Naive thymus-derived CD8-positive, alpha-beta T cell (primary cell): ENCODE measurements at regions not wholly inside any gene's neighbourhood (a gene's known extent, or its start where the extent isn't known, plus 50 kb on each side); places are given as distances from the start of the nearest gene placed in this dataset.
"Not testable (repeated sequence)": the region's sequence is repeated elsewhere in the genome, so short reads cannot be mapped to it uniquely, and the experiment has no call there.

Experiments used
- ATAC-seq, 2 donors: fragments of 150-1000 bp; cut with Tn5 transposase in 1 of 2; sonication (Bioruptor Pico), chemical (Tn5 transposase) in 1 of 2; 1 replicate in 1 of 2; 2 replicates in 1 of 2; pipeline ENCODE4 v1.10.0; 2021; ENCODE audit warnings: mild to moderate bottlenecking in 2 of 2, moderate library complexity in 2 of 2
- POLR2A ChIA-PET: fragments of 350-600 bp; sonication (Branson Sonifier 250); formaldehyde crosslinking; loops from one replicate; lab custom pipeline; 2021; ENCODE audit warnings: antibody characterized with exemption; lab: Charles Lee
- DNase-seq, 10 donors: peaks; one replicate each; pipeline versions ENCODE4 v3.0.0 to v3.0.0-alpha.2; 2020 to 2022
- H3K27ac Mint-ChIP-seq, 10 donors: one replicate each; pipeline ENCODE4 v1.8.0; 2020 to 2022; ENCODE audit warnings: mild to moderate bottlenecking in 10 of 10, mixed read lengths in 10 of 10, moderate library complexity in 4 of 10, inconsistent platforms in 1 of 10
- H3K27me3 Mint-ChIP-seq, 5 donors: one replicate each; pipeline ENCODE4 v1.8.0; 2021 to 2022; ENCODE audit warnings: mixed read lengths in 5 of 5
- H3K36me3 Mint-ChIP-seq, 3 donors: one replicate each; pipeline ENCODE4 v1.8.0; 2020 to 2022; ENCODE audit warnings: mixed read lengths in 3 of 3, mild to moderate bottlenecking in 2 of 3, inconsistent platforms in 1 of 3
- H3K4me1 Mint-ChIP-seq, 4 donors: one replicate each; pipeline ENCODE4 v1.8.0; 2021 to 2022; ENCODE audit warnings: mixed read lengths in 4 of 4
- H3K4me3 Mint-ChIP-seq, 10 donors: one replicate each; pipeline ENCODE4 v1.8.0; 2020 to 2022; ENCODE audit warnings: mild to moderate bottlenecking in 10 of 10, mixed read lengths in 10 of 10, moderate library complexity in 6 of 10, inconsistent platforms in 1 of 10
- H3K9me3 Mint-ChIP-seq, 9 donors: one replicate each; pipeline ENCODE4 v1.8.0; 2020 to 2022; ENCODE audit warnings: mixed read lengths in 9 of 9, mild to moderate bottlenecking in 3 of 9, inconsistent platforms in 1 of 9, moderate library complexity in 1 of 9

- H3K27ac Mint-ChIP-seq, result no peak overlapping the region
- DNase-seq, result no peak
- ATAC-seq, result no peak
- H3K4me3 Mint-ChIP-seq, result no peak overlapping the region
- POLR2A ChIA-PET, result no interaction called here
- H3K9me3 Mint-ChIP-seq, result no peaks in the 10 kb centered on the region
- no peaks in the 10 kb centered on the region for H3K36me3 Mint-ChIP-seq
- no peaks in the 10 kb centered on the region for H3K4me1 Mint-ChIP-seq
- H3K27me3 Mint-ChIP-seq, result peaks cover 0 to 14% (median 11%) of the 10 kb centered on the region in 5 donors
Measured at GRCh38 chr4:55256787-55257186, 89.3 kb upstream of the SRD5A3 start.

DNA sequence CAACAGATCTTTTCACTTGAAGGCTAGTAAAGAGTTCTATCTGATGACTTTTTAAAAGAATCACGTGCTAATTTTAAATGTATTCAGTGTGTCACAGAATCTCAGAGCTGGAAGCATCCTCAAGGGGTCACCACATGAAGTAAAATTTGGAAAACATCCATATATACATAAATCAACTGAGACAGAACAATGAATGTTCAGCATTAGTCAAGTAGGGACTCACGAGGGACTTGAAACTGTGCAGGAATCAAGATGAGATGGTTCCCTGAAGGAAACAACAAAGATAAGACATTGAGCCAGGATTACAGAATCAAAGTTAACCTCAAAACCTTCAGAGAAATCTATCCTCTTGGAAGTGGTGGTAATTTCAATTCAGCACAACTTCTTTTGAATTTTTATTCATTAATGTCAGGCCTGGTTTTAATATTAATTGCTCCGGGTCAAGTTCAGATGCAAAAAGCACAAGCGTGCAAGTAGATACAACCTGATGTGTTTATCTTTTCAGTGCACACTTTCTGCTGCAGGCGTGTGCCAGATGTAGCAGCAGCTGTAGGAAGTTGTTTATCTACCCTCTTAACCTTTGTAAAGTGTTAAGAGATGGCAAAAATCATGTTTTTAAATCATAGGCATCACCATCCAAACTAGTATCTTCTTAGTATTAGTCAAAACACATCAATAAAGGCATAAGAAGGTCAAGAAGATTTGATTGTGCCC is 87.7 kb upstream of the SRD5A3 start:
- DNase-seq (no peak), ATAC-seq (no peak)
- Mint-ChIP-seq H3K36me3 (no peaks in the 10 kb centered on the region), H3K4me3 (no peak overlapping the region), H3K9me3 (peaks cover 0 to 2% (median 0%) of the 10 kb centered on the region in 9 donors), H3K27ac (no peak overlapping the region), H3K27me3 (peaks cover 3 to 18% (median 13%) of the 10 kb centered on the region in 5 donors), H3K4me1 (no peaks in the 10 kb centered on the region)
- POLR2A ChIA-PET, result interaction anchor here (0.7 kb wide), 1 partner anchor 739 kb away, joined by 5 read pairs; no protein-coding TSS in a partner anchor

DNA sequence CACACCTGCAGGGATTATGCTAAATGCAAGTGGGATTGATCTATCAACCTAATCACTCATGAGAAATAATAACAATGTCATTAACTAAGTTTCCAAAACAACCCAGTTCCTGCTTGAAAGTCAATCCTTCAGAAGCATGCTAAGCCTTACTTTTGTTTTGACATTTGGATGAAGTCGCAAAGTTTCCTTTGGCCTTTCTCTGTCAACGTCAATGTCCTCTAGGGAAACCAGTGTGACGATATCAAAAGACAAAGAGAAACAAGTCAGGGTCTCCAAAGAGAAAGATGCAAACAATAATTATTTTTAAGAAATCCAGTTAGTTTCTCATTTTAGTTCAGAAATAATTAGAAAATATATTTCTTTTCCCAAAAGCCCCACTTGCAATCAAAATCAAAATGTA is 86.7 kb upstream of the SRD5A3 start:
- no peaks in the 10 kb centered on the region for H3K4me1 Mint-ChIP-seq
- no peak overlapping the region for H3K27ac Mint-ChIP-seq
- no peaks in the 10 kb centered on the region for H3K36me3 Mint-ChIP-seq
- no peak overlapping the region for H3K4me3 Mint-ChIP-seq
- peaks cover 0 to 2% (median 0%) of the 10 kb centered on the region in 9 donors for H3K9me3 Mint-ChIP-seq
- no peak for ATAC-seq
- DNase-seq, result no peak
- POLR2A ChIA-PET, result interaction anchor here (0.7 kb wide), 1 partner anchor 740 kb away, joined by 5 read pairs; no protein-coding TSS in a partner anchor
- H3K27me3 Mint-ChIP-seq, result peaks cover 5 to 20% (median 12%) of the 10 kb centered on the region in 5 donors

DNA sequence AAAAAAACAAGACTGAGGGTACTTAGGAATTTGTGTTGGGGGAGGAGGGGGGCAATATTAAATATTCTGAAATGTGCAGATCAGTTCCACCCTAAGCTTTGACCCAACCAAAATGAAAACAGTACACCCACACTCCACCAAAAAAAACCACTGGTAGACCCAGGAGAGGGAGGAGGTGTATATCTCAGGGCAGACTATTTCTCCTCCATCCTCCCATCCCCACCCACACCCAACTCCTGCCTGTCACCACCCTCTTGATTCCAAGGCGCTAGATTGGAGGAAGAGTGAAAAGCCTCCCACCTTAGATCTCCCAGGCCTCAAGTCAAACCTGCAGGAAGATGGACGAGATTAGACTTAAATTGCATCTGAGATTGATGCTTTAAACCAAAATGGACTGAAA is 76.6 kb upstream of the SRD5A3 start:
- no peaks in the 10 kb centered on the region for H3K36me3 Mint-ChIP-seq
- no peaks in the 10 kb centered on the region for H3K9me3 Mint-ChIP-seq
- no peak overlapping the region for H3K27ac Mint-ChIP-seq
- no peaks in the 10 kb centered on the region for H3K4me1 Mint-ChIP-seq
- H3K4me3 Mint-ChIP-seq, result no peak overlapping the region
- no peak for DNase-seq
- POLR2A ChIA-PET, result no interaction called here
- H3K27me3 Mint-ChIP-seq, result peaks cover 8 to 29% (median 14%) of the 10 kb centered on the region in 5 donors
- no peak for ATAC-seq

DNA sequence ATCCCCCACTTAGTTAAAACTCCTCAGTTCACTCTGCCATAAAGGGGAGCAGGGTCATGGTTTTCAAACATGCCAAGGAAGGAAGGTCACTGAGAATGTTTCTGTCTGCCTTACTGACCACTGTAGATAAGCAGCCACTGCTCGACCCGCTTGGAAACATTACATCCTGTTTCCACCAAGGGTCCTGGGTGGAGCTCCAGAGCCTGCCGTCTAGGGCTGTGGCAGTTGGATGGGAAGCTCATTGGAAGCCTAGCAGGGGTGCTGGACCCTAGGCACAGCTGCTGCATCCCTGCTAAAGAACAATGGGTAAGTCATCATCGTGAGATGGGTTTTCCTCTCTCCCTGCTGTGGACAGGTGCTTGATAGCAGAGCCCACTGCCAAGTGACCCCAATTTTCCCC is 76.0 kb upstream of the SRD5A3 start:
- Mint-ChIP-seq H3K9me3 (no peaks in the 10 kb centered on the region), H3K4me1 (no peaks in the 10 kb centered on the region), H3K4me3 (no peak overlapping the region), H3K27ac (no peak overlapping the region), H3K27me3 (peaks cover 9 to 29% (median 15%) of the 10 kb centered on the region in 5 donors), H3K36me3 (no peaks in the 10 kb centered on the region)
- ATAC-seq (no peak), DNase-seq (no peak)
- POLR2A ChIA-PET, result no interaction called here

GRCh38 chr4:55270481-55270880 is 75.6 kb upstream of the SRD5A3 start:
- H3K9me3 Mint-ChIP-seq, result no peaks in the 10 kb centered on the region

GRCh38 chr4:55272102-55272501 is 73.9 kb upstream of the SRD5A3 start:
- Mint-ChIP-seq H3K27ac (no peak overlapping the region), H3K4me1 (no peaks in the 10 kb centered on the region), H3K4me3 (no peak overlapping the region), H3K9me3 (no peaks in the 10 kb centered on the region), H3K27me3 (peaks cover 5 to 30% (median 14%) of the 10 kb centered on the region in 5 donors), H3K36me3 (no peaks in the 10 kb centered on the region)
- ATAC-seq (no peak), DNase-seq (no peak)
- POLR2A ChIA-PET, result no interaction called here

More at GRCh38 chr4:55270481-55270880, 75.6 kb upstream of the SRD5A3 start:
- no peak for DNase-seq
- Mint-ChIP-seq H3K27me3 (peaks cover 10 to 30% (median 15%) of the 10 kb centered on the region in 5 donors), H3K36me3 (no peaks in the 10 kb centered on the region), H3K27ac (no peak overlapping the region), H3K4me3 (no peak overlapping the region), H3K4me1 (no peaks in the 10 kb centered on the region)
- no peak for ATAC-seq
- POLR2A ChIA-PET, result no interaction called here

DNA sequence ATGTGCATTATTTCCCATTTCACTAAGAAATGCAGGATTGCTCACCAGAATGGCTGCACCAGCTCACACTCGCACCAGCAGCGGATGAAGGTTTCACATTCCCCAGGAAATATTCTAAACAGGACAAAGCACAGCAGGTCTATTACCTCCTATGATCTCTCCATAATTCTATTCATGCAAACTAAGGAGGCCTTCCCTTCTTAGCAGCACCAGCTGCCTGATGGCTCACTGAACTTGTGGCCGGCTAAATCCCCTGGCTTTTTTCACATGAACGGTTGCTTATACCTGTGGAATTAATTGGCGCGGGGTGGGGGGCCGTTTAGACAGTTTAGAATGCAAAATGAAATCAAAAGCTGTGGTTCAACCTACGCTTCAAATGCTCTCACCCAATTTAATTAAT is 73.5 kb upstream of the SRD5A3 start:
- H3K4me3 Mint-ChIP-seq, result no peak overlapping the region
- H3K9me3 Mint-ChIP-seq, result no peaks in the 10 kb centered on the region
- DNase-seq (no peak), ATAC-seq (no peak)
- POLR2A ChIA-PET, result no interaction called here
- H3K27me3 Mint-ChIP-seq, result peaks cover 5 to 35% (median 13%) of the 10 kb centered on the region in 5 donors
- H3K4me1 Mint-ChIP-seq, result no peaks in the 10 kb centered on the region
- no peaks in the 10 kb centered on the region for H3K36me3 Mint-ChIP-seq
- H3K27ac Mint-ChIP-seq, result no peak overlapping the region

DNA sequence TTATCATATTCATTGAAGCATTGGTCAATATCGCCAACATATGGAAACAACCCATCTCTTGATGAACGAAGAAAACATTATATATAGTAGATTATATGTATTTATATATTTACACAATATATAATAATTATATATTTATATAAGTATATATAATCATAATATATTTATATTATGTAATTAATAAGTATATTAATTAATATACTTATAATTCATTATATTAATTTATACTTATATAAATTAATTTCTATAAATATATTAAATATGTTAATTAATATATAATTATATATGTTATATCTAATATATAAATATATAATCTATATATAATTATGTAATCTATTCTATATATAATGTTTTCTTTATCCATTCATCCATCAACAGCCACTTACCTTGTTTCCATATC is 69.0 kb upstream of the SRD5A3 start:
- no peaks in the 10 kb centered on the region for H3K4me1 Mint-ChIP-seq

DNA sequence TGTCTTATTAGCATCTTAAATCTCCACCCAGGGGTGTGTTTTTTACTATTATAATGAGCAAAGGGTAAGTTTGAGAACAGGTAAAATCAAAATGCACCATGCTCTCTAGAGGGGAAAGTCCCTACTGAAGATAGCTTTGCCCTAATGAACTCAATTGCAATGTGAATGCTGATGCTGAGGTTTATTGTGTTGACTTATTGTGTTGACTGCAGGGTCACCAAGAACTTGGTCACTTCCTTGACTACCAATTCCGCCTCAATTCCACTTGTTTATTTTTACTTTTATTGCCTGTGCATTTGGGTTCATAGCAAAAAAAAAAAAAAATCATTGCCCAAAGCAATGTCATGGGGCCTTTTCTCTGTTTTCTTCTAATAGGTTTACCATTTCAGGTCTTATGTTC is 67.7 kb upstream of the SRD5A3 start:
- Mint-ChIP-seq H3K4me3 (no peak overlapping the region), H3K4me1 (no peaks in the 10 kb centered on the region), H3K27me3 (peaks cover 10 to 37% (median 16%) of the 10 kb centered on the region in 5 donors), H3K27ac (no peak overlapping the region), H3K9me3 (peaks cover 4 to 32% (median 23%) of the 10 kb centered on the region in 9 donors), H3K36me3 (peaks cover 0 to 17% (median 8%) of the 10 kb centered on the region in 3 donors)
- no peak for DNase-seq
- no peak for ATAC-seq
- POLR2A ChIA-PET, result no interaction called here

More for the DNA sequence above, 69.0 kb upstream of the SRD5A3 start:
- H3K9me3 Mint-ChIP-seq, result peaks cover 0 to 19% (median 12%) of the 10 kb centered on the region in 9 donors
- DNase-seq (no peak), ATAC-seq (no peak)
- H3K4me3 Mint-ChIP-seq, result no peak overlapping the region
- H3K27me3 Mint-ChIP-seq, result peaks cover 9 to 47% (median 21%) of the 10 kb centered on the region in 5 donors
- POLR2A ChIA-PET, result no interaction called here
- H3K36me3 Mint-ChIP-seq, result peaks cover 0 to 7% (median 4%) of the 10 kb centered on the region in 3 donors
- no peak overlapping the region for H3K27ac Mint-ChIP-seq

DNA sequence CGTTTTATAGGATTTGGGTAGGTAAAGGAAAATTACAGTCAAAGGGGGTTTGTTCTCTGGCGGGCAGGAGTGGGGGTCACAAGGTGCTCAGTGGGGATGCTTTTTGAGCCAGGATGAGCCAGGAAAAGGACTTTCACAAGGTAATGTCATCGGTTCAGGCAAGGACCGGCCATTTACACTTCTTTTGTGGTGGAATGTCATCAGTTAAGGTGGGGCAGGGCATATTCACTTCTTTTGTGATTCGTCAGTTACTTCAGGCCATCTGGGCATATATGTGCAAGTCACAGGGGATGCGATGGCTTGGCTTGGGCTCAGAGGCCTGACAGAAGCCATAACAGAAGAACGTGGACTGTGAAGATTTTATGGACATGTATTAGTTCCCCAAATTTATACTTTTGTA is 65.6 kb upstream of the SRD5A3 start:
- H3K27ac Mint-ChIP-seq, ATAC-seq, H3K4me3 Mint-ChIP-seq, H3K4me1 Mint-ChIP-seq, DNase-seq, POLR2A ChIA-PET: not testable (repeated sequence)
- Mint-ChIP-seq H3K27me3 (peaks cover 7 to 27% (median 9%) of the 10 kb centered on the region in 5 donors), H3K36me3 (peaks cover 0 to 35% (median 8%) of the 10 kb centered on the region in 3 donors), H3K9me3 (peaks cover 12 to 53% (median 42%) of the 10 kb centered on the region in 9 donors)

- Mint-ChIP-seq H3K9me3 (peaks cover 16 to 59% (median 45%) of the 10 kb centered on the region in 9 donors), H3K36me3 (peaks cover 0 to 39% (median 8%) of the 10 kb centered on the region in 3 donors), H3K27me3 (peaks cover 7 to 27% (median 9%) of the 10 kb centered on the region in 5 donors)
- DNase-seq, H3K4me3 Mint-ChIP-seq, H3K27ac Mint-ChIP-seq, POLR2A ChIA-PET, H3K4me1 Mint-ChIP-seq, ATAC-seq: not testable (repeated sequence)
Measured at GRCh38 chr4:55281118-55281683, 64.8 kb upstream of the SRD5A3 start.

GRCh38 chr4:55284331-55284730 is 61.7 kb upstream of the SRD5A3 start:
- H3K9me3 Mint-ChIP-seq, result peaks cover 16 to 59% (median 40%) of the 10 kb centered on the region in 9 donors
- DNase-seq (no peak), ATAC-seq (no peak)
- H3K4me3 Mint-ChIP-seq, result no peak overlapping the region
- H3K36me3 Mint-ChIP-seq, result peaks cover 0 to 39% (median 8%) of the 10 kb centered on the region in 3 donors
- POLR2A ChIA-PET, result no interaction called here
- no peak overlapping the region for H3K27ac Mint-ChIP-seq
- no peaks in the 10 kb centered on the region for H3K4me1 Mint-ChIP-seq
- peaks cover 8 to 20% (median 10%) of the 10 kb centered on the region in 5 donors for H3K27me3 Mint-ChIP-seq
